Gastrocnemius medialis (tissue), 4 donors: ENCODE measurements at regions not wholly inside any gene's neighbourhood (a gene's known extent, or its start where the extent isn't known, plus 50 kb on each side); places are given as distances from the start of the nearest gene placed in this dataset.
"Not testable (repeated sequence)": the region's sequence is repeated elsewhere in the genome, so short reads cannot be mapped to it uniquely, and the experiment has no call there.

Experiments
- ATAC-seq, 2 donors: fragments of 150-250 bp; one replicate each; pipeline ENCODE4 v1.9.1; 2016
- DNase-seq, 2 donors: peaks; one replicate each; pipeline ENCODE4 v3.0.0-alpha.2; 2019
- H3K27ac ChIP-seq, 4 donors: fragments of 200-600 bp; sonication (generic); 1 replicate in 1 of 4; 2 replicates in 3 of 4; pipeline ENCODE4 v1.5.1; 2016 to 2018; ENCODE audit warnings: mild to moderate bottlenecking in 2 of 4, moderate library complexity in 1 of 4
- H3K27me3 ChIP-seq, 3 donors: fragments of 200-600 bp; sonication (generic) in 2 of 3; 1 replicate in 1 of 3; 2 replicates in 2 of 3; pipeline versions ENCODE4 v1.5.1 to v1.6.0; 2016 to 2019; ENCODE audit warnings: mild to moderate bottlenecking in 1 of 3, moderate library complexity in 1 of 3
- H3K36me3 ChIP-seq, 2 donors: fragments of 200-600 bp; sonication (generic) in 1 of 2; one replicate each; pipeline ENCODE4 v1.5.1; 2017 to 2018
- H3K4me1 ChIP-seq, 2 donors: fragments of 200-600 bp; sonication (generic) in 1 of 2; one replicate each; pipeline ENCODE4 v1.5.1; 2016 to 2017; ENCODE audit warnings: mild to moderate bottlenecking in 2 of 2
- H3K4me3 ChIP-seq, 4 donors: fragments of 200-600 bp; sonication (generic) in 3 of 4; 1 replicate in 1 of 4; 2 replicates in 3 of 4; pipeline ENCODE4 v1.5.1; 2016 to 2019; ENCODE audit warnings: mild to moderate bottlenecking in 2 of 4
- H3K9me3 ChIP-seq, 3 donors: fragments of 200-600 bp; sonication (generic) in 2 of 3; 1 replicate in 1 of 3; 2 replicates in 2 of 3; pipeline ENCODE4 v1.5.1; 2016 to 2019
- POLR2A ChIP-seq, 2 donors: fragments of 450-650 bp; IDR thresholded peaks; one replicate each; pipeline ENCODE4 v1.6.1; 2017; ENCODE audit warnings: antibody characterized with exemption in 2 of 2, mild to moderate bottlenecking in 2 of 2, moderate library complexity in 2 of 2
- in situ Hi-C, 4 donors: fragments of 200-750 bp; cut with MboI; loops; one replicate each; pipeline versions ENCODE4 v1.15.0 to v1.8.0; 2017; ENCODE audit warnings: low sequenced_read_pairs in 4 of 4
- intact Hi-C: fragments of 100-400 bp; cut with DNase I; formaldehyde crosslinking; loops from one replicate; pipeline ENCODE4 v1.15.1; 2023; ENCODE audit warnings: low total_unique reads
- TF ChIP-seq, protein P1 (sequence below), 5 experiments: fragments of 450-650 bp in 3 of 5; fragments of 200-600 bp in 2 of 5; sonication (generic) in 2 of 5; IDR thresholded peaks in 4 of 5; conservative IDR thresholded peaks in 1 of 5; 1 replicate in 4 of 5; 2 replicates in 1 of 5; pipeline ENCODE4 v1.5.1; 2016 to 2019; ENCODE audit warnings: antibody characterized with exemption in 5 of 5, mild to moderate bottlenecking in 3 of 5, moderate library complexity in 3 of 5

- Histone ChIP-seq H3K27ac (no peak overlapping the region), H3K4me1 (peaks cover 0 to 11% of the 10 kb centered on the region in 2 donors), H3K4me3 (no peak overlapping the region), H3K27me3 (no peaks in the 10 kb centered on the region), H3K9me3 (no peaks in the 10 kb centered on the region), H3K36me3 (no peaks in the 10 kb centered on the region)
- ATAC-seq = no peak
- DNase-seq = no peak
- in situ Hi-C loops = no loop called here
- TF ChIP-seq, protein P1, sequence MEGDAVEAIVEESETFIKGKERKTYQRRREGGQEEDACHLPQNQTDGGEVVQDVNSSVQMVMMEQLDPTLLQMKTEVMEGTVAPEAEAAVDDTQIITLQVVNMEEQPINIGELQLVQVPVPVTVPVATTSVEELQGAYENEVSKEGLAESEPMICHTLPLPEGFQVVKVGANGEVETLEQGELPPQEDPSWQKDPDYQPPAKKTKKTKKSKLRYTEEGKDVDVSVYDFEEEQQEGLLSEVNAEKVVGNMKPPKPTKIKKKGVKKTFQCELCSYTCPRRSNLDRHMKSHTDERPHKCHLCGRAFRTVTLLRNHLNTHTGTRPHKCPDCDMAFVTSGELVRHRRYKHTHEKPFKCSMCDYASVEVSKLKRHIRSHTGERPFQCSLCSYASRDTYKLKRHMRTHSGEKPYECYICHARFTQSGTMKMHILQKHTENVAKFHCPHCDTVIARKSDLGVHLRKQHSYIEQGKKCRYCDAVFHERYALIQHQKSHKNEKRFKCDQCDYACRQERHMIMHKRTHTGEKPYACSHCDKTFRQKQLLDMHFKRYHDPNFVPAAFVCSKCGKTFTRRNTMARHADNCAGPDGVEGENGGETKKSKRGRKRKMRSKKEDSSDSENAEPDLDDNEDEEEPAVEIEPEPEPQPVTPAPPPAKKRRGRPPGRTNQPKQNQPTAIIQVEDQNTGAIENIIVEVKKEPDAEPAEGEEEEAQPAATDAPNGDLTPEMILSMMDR (IDR thresholded peaks at IDR 0.05 in 4 of 5, conservative IDR thresholded peaks at IDR 0.05 in 1 of 5) = no peak
- no peak for TF ChIP-seq POLR2A (IDR thresholded peaks at IDR 0.05)
- intact Hi-C loops = no loop called here
Measured at GRCh38 chr5:79924936-79925893, 65.8 kb downstream of the MTX3 start.

DNA sequence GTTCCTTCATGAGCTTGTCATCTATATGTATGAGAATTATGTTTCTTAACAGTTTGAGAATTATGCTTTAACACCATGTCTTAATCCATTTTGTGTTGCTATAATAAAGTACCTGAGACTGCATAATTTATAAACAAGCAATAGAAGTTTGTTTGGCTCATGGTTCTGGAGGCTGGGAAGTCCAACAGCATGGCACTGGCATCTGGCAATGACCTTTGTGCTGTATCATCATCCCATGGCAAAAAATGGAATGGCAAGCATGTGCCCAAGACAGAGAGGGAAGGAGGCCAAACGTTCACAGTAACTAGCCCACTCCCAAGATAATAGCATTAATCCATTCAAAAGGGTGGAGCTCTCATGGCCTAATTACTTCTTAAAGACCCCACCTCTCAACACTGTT lies 67.6 kb downstream of the MTX3 start:
- H3K36me3 ChIP-seq = no peaks in the 10 kb centered on the region
- no peak overlapping the region for H3K4me3 ChIP-seq
- intact Hi-C loops (no loop called here), in situ Hi-C loops (no loop called here)
- H3K9me3 ChIP-seq = no peaks in the 10 kb centered on the region
- no peaks in the 10 kb centered on the region for H3K4me1 ChIP-seq
- no peaks in the 10 kb centered on the region for H3K27me3 ChIP-seq
- no peak overlapping the region for H3K27ac ChIP-seq
- DNase-seq = no peak
- ATAC-seq = no peak
- TF ChIP-seq, protein P1 (IDR thresholded peaks at IDR 0.05 in 4 of 5, conservative IDR thresholded peaks at IDR 0.05 in 1 of 5) = no peak
- TF ChIP-seq POLR2A (IDR thresholded peaks at IDR 0.05) = no peak

DNA sequence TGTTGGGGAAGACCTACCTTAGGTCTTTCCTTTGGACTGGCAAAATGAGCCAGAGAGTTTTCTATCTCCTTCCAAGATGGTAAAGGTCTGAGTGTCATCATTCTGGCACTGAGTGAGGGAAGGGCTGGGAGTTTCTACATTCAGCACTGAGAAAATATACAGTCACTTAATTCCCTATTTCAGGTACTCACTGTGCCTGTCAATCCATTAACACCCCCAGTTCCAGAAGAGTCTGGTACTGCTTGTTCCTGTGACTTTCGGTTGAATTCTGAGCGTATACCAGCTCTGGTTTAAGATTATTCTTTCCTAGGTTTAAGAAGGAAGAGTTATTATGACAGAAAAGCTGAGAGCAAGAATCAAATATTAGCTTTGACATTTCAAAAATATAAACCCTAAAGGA lies 68.4 kb downstream of the MTX3 start:
- intact Hi-C loops = no loop called here
- no peak overlapping the region for H3K4me3 ChIP-seq
- ATAC-seq = no peak

GRCh38 chr5:79907452-79907851 lies 83.6 kb downstream of the MTX3 start:
- intact Hi-C loops, ATAC-seq, H3K4me1 ChIP-seq, H3K27ac ChIP-seq, H3K4me3 ChIP-seq, in situ Hi-C loops, H3K9me3 ChIP-seq, DNase-seq, H3K36me3 ChIP-seq, H3K27me3 ChIP-seq: not testable (repeated sequence)

More for the DNA sequence above, 68.4 kb downstream of the MTX3 start:
- DNase-seq = no peak
- TF ChIP-seq, protein P1 (IDR thresholded peaks at IDR 0.05 in 4 of 5, conservative IDR thresholded peaks at IDR 0.05 in 1 of 5) = no peak
- no peak for TF ChIP-seq POLR2A (IDR thresholded peaks at IDR 0.05)
- Histone ChIP-seq H3K36me3 (no peaks in the 10 kb centered on the region), H3K27ac (no peak overlapping the region), H3K4me1 (no peaks in the 10 kb centered on the region), H3K9me3 (no peaks in the 10 kb centered on the region), H3K27me3 (no peaks in the 10 kb centered on the region)
- in situ Hi-C loops = no loop called here

GRCh38 chr5:79902571-79902970 lies 88.5 kb downstream of the MTX3 start:
- intact Hi-C loops, H3K27me3 ChIP-seq, H3K27ac ChIP-seq, H3K9me3 ChIP-seq, H3K4me1 ChIP-seq, ATAC-seq, DNase-seq, in situ Hi-C loops, H3K4me3 ChIP-seq, H3K36me3 ChIP-seq: not testable (repeated sequence)
